DMS 273 (cell line): ENCODE measurements at regions not wholly inside any gene's neighbourhood (a gene's known extent, or its start where the extent isn't known, plus 50 kb on each side); places are given as distances from the start of the nearest gene placed in this dataset.

Source experiments
- DNase-seq: peaks from one replicate; lab custom pipeline; 2025; ENCODE audit not compliant: unreplicated experiment; lab: John Stamatoyannopoulos, UW

DNA sequence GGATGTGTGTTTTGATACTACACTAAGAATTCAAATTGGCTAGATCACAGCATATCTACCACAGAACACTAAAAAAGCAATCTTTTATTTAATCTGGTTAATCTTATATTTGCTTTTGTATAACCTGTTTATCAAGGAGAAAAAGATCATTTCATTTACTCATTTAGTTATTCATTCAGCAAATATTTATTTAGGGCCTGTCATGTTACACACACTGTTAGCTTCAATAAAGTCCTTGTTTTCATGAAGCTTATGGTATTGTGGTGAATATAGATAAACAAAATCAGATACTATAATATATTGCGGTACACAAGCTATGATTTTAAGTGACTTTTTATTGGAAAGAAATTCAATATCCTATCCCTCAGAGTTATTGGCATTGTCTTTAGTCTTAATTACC lies 350.8 kb downstream of the LRFN5 start:
- DNase-seq = no peak
